ENCODE measurements at regions not wholly inside any gene's neighbourhood (a gene's known extent, or its start where the extent isn't known, plus 50 kb on each side); places are given as distances from the start of the nearest gene placed in this dataset.

- TF ChIP-seq CSDC2 (CRISPR knock-in tag; IDR thresholded peaks at IDR 0.05), result no peak
- TF ChIP-seq ZC3H10 (CRISPR knock-in tag; IDR thresholded peaks at IDR 0.05), result no peak
- no peak for TF ChIP-seq ZNF70 (CRISPR knock-in tag; IDR thresholded peaks at IDR 0.05)
- no peak for TF ChIP-seq CSRNP3 (CRISPR knock-in tag; IDR thresholded peaks at IDR 0.05)
- TF ChIP-seq TOX (CRISPR knock-in tag; IDR thresholded peaks at IDR 0.05; ENCODE audit: borderline replicate concordance), result no peak
Measured at GRCh38 chr13:106710266-106710665, 142.3 kb upstream of the ARGLU1 start.
